ENCODE measurements at regions not wholly inside any gene's neighbourhood (a gene's known extent, or its start where the extent isn't known, plus 50 kb on each side); places are given as distances from the start of the nearest gene placed in this dataset.
A peak's percentile ranks its signal among the peaks of the same experiment; 100 is the strongest.
"Not testable (repeated sequence)": the region's sequence is repeated elsewhere in the genome, so short reads cannot be mapped to it uniquely, and the experiment has no call there.

GRCh38 chr7:32680259-32681173 lies 185.2 kb downstream of the AVL9 start:
- H3K9me3 Mint-ChIP-seq, result no peaks in the 10 kb centered on the region
- H3K4me1 Mint-ChIP-seq (ENCODE audit: low read depth), result peaks cover 6% of the 10 kb centered on the region
- no peak overlapping the region for H3K4me3 Mint-ChIP-seq
- no peaks in the 10 kb centered on the region for H3K27me3 Mint-ChIP-seq
- H3K36me3 Mint-ChIP-seq (ENCODE audit: low read depth), result no peaks in the 10 kb centered on the region
- H3K27ac Mint-ChIP-seq, result no peak overlapping the region
- intact Hi-C loops (cut with micrococcal nuclease), result no loop called here

- Mint-ChIP-seq H3K27ac (no peak overlapping the region), H3K36me3 (ENCODE audit: low read depth) (no peaks in the 10 kb centered on the region), H3K9me3 (no peaks in the 10 kb centered on the region), H3K27me3 (no peaks in the 10 kb centered on the region), H3K4me3 (no peak overlapping the region), H3K4me1 (ENCODE audit: low read depth) (peaks cover 6% of the 10 kb centered on the region)
- intact Hi-C loops (cut with micrococcal nuclease), result no loop called here
Observed at GRCh38 chr7:32679192-32679591, 183.9 kb downstream of the AVL9 start.

GRCh38 chr7:32677593-32677992 lies 182.3 kb downstream of the AVL9 start:
- Mint-ChIP-seq H3K27ac (no peak overlapping the region), H3K9me3 (no peaks in the 10 kb centered on the region), H3K27me3 (no peaks in the 10 kb centered on the region), H3K36me3 (ENCODE audit: low read depth) (no peaks in the 10 kb centered on the region), H3K4me1 (ENCODE audit: low read depth) (peaks cover 6% of the 10 kb centered on the region), H3K4me3 (no peak overlapping the region)
- intact Hi-C loops (cut with micrococcal nuclease), result no loop called here

DNA sequence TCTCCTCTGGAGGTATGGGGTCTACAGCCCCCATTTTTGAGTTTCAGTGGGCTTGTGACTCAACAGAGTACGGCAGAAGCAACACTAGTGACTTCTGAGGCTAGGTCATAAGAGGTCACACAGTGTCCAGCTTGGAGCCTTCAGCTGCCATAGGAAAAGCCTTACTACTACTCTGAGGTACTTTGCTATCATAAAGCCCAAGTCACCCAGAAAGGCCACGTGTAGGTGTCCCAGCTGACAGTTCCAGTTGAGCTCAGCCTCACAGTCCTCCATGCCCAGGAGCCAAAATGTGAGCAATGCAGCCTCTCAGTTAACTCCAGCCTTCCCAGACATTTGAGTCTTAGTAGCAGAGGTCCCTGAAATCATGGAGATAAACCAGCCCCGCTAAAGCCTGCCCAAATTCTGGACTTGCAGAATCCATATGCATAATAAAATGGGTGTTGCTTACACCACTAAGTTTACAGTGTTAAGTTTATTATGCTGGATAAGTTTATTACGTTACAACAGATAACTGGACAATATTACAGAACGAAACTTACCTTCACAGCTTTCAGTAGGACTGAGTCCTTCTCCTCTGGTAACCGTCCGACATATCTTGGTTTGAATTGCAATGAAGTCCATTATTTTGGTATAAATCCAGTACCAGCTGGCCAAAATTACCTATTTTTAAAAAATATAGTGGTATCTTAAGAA lies 181.1 kb downstream of the AVL9 start:
- intact Hi-C loops (cut with micrococcal nuclease), result no loop called here
- no peaks in the 10 kb centered on the region for H3K36me3 Mint-ChIP-seq (ENCODE audit: low read depth)
- no peaks in the 10 kb centered on the region for H3K9me3 Mint-ChIP-seq
- H3K4me3 Mint-ChIP-seq, result no peak overlapping the region
- H3K27ac Mint-ChIP-seq, result no peak overlapping the region
- no peaks in the 10 kb centered on the region for H3K27me3 Mint-ChIP-seq
- H3K4me1 Mint-ChIP-seq (ENCODE audit: low read depth), result peaks cover 6% of the 10 kb centered on the region

GRCh38 chr7:32673275-32673983 lies 178.1 kb downstream of the AVL9 start:
- Mint-ChIP-seq H3K36me3 (ENCODE audit: low read depth) (no peaks in the 10 kb centered on the region), H3K27me3 (no peaks in the 10 kb centered on the region), H3K27ac (no peak overlapping the region), H3K9me3 (peaks cover under 1% of the 10 kb centered on the region), H3K4me1 (ENCODE audit: low read depth) (no peaks in the 10 kb centered on the region), H3K4me3 (no peak overlapping the region)
- intact Hi-C loops (cut with micrococcal nuclease), result no loop called here

DNA sequence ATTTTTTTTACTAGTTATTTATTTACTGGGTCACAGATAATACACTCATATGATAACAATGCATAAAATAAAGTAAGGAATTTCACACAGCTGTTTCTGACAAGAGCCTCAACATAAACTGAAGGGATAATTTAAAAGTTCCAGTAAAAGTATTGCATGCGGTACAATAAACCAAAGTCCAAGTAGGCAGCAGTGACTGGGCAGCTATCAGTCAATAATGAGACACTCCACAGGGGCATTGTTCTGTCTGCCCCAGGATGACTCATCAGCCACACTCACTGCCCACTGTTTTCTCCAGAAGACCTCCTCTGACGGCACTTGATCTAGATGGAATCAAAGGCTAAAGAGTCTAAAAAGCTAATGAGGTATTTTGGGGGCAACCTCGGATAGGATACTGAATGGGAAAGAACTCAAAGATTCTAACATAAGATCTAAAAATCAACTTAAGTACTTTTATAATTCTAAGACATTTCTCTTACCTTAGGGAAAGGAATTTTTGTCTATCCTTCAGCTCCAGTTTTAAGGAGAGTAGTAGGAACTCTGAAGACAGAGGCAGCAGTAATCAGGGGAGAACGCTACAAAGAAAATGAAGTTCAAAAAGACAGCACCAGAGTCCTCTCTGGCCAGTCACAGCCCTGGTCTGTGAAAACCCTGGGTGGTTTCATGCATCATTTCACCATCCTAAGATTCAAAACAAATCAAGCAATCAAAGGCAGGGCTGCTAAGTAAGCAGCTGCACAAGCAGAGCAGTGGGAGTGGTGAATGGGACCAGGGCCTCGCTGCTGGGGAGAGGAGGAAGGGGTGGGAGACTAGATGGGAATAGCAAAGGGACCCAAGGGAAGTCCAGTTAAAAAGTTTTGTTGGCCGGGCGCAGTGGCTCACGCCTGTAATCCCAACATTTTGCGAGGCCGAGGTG lies 175.1 kb downstream of the AVL9 start:
- Mint-ChIP-seq H3K4me3 (no peak overlapping the region), H3K27ac (no peak overlapping the region), H3K27me3 (no peaks in the 10 kb centered on the region), H3K9me3 (peaks cover 8% of the 10 kb centered on the region), H3K4me1 (ENCODE audit: low read depth) (no peaks in the 10 kb centered on the region), H3K36me3 (ENCODE audit: low read depth) (no peaks in the 10 kb centered on the region)
- intact Hi-C loops (cut with micrococcal nuclease), result no loop called here

DNA sequence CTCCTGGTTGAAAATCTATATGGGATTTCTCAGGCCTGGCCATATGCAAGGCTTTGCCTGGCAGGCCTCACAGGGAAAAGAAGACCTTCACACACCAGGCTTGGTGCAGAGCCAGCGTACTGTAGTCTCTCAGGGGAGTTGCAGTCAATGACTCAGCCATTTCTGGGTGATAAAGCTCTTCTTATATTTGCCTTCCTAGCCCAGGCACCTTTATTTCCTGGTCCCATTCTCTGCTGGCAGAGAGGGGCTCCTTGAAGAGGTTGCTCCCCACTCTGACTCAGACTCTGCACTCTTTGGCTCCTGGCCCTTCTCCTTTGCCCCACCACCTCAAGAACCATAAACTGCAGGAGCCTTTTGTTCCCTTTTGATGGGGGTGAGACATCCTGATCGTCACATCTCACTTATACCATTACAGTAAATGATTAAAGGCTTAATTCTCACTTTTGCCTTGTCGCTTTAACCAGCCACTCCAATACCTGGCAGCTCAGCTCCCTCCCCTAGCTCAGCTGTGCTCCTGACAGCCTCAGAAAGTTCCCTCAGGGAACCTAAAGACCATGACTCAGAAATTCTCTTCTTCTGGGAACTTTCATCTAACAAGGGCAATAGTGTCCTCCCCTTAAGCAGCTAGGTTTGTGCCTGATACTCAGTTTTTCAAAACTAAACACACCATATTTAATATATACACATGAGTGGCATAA lies 174.0 kb downstream of the AVL9 start:
- H3K4me1 Mint-ChIP-seq (ENCODE audit: low read depth); H3K4me3 Mint-ChIP-seq; H3K9me3 Mint-ChIP-seq; H3K27me3 Mint-ChIP-seq; intact Hi-C loops (cut with micrococcal nuclease); H3K36me3 Mint-ChIP-seq (ENCODE audit: low read depth); H3K27ac Mint-ChIP-seq: not testable (repeated sequence)

GRCh38 chr7:32668387-32669097 lies 173.3 kb downstream of the AVL9 start:
- H3K27me3 Mint-ChIP-seq; H3K4me3 Mint-ChIP-seq; H3K36me3 Mint-ChIP-seq (ENCODE audit: low read depth); intact Hi-C loops (cut with micrococcal nuclease); H3K27ac Mint-ChIP-seq; H3K9me3 Mint-ChIP-seq: not testable (repeated sequence)
- peaks cover 15% of the 10 kb centered on the region for H3K4me1 Mint-ChIP-seq (ENCODE audit: low read depth)

DNA sequence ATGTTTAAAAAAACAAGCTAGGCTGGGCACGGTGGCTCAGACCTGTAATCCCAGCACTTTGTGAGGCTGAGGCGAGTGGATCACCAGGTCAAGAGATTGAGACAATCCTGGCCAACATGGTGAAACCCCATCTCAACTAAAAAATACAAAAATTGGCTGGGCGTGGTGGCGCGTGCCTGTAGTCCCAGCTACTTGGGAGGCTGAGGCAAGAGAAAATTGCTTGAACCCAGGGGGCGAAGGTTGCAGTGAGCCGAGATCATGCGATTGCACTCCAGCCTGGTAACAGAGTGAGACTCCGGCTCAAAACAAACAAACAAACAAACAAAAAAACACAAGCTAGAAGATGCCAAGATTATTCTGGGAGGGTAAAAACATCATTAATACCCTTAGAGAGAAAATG lies 172.3 kb downstream of the AVL9 start:
- intact Hi-C loops (cut with micrococcal nuclease); H3K4me3 Mint-ChIP-seq; H3K27ac Mint-ChIP-seq; H3K27me3 Mint-ChIP-seq; H3K9me3 Mint-ChIP-seq; H3K36me3 Mint-ChIP-seq (ENCODE audit: low read depth): not testable (repeated sequence)
- H3K4me1 Mint-ChIP-seq (ENCODE audit: low read depth), result peaks cover 22% of the 10 kb centered on the region

DNA sequence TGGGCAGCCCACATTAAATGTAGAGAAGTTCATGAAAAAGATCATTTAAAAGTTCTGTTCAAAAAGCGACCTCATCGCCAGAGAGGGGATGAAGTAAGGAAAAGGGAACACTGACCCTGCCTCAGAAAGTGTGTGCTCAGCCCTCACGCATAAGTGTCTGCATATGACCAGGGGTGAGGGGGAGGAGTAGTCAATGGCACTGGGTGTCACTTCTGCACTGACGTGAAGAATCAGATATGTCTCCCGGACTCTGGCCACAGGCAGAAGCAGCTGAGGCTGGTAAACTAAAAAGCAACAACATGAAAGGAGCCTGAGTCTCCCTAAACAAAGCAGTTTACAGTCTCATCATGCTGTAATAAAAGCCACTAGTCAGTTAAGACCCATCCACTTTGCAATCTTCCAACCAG lies 168.5 kb downstream of the AVL9 start:
- Mint-ChIP-seq H3K27ac (peak overlapping the region; percentile 70), H3K4me3 (peak overlapping the region; percentile 4), H3K4me1 (ENCODE audit: low read depth) (peaks cover 31% of the 10 kb centered on the region)
- H3K36me3 Mint-ChIP-seq (ENCODE audit: low read depth); H3K27me3 Mint-ChIP-seq; H3K9me3 Mint-ChIP-seq; intact Hi-C loops (cut with micrococcal nuclease): not testable (repeated sequence)

GRCh38 chr7:32662509-32662908 lies 167.2 kb downstream of the AVL9 start:
- H3K36me3 Mint-ChIP-seq (ENCODE audit: low read depth); H3K27ac Mint-ChIP-seq; intact Hi-C loops (cut with micrococcal nuclease); H3K4me3 Mint-ChIP-seq; H3K9me3 Mint-ChIP-seq; H3K27me3 Mint-ChIP-seq: not testable (repeated sequence)
- H3K4me1 Mint-ChIP-seq (ENCODE audit: low read depth), result peaks cover 31% of the 10 kb centered on the region

DNA sequence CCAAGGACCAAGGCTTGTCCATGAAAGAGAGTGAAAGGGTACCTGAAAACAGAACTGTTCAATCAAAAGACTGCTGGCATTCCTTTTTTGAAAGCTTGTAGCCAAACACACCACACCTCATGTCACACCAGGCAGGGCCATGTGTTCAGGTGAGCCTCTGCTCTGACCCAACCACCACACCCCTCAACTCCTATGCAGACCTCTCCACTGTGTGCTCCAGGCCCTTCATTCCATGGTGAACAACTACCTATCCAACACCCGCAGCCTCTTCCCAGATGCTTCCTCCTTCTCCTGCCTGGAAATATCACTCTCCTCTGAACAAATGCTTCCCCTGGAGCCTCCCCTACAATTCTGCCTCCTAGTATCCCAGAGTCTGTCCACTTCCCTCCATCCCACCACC lies 166.6 kb downstream of the AVL9 start:
- intact Hi-C loops (cut with micrococcal nuclease), result no loop called here
- Mint-ChIP-seq H3K27me3 (peaks cover 3% of the 10 kb centered on the region), H3K27ac (no peak overlapping the region)

More for the DNA sequence above, 166.6 kb downstream of the AVL9 start:
- Mint-ChIP-seq H3K4me3 (no peak overlapping the region), H3K9me3 (no peaks in the 10 kb centered on the region), H3K36me3 (ENCODE audit: low read depth) (no peaks in the 10 kb centered on the region), H3K4me1 (ENCODE audit: low read depth) (peaks cover 31% of the 10 kb centered on the region)
